Neural cell (in vitro differentiated cells): ENCODE measurements at regions not wholly inside any gene's neighbourhood (a gene's known extent, or its start where the extent isn't known, plus 50 kb on each side); places are given as distances from the start of the nearest gene placed in this dataset.

Experiments used
- H2AFZ ChIP-seq: fragments of 200-600, 300-800 bp; sonication (generic), shearing (Covaris generic); 2 replicates; pipeline ENCODE4 v1.6.0; 2014; ENCODE audit warnings: low read depth, mild to moderate bottlenecking, antibody characterized with exemption, low read length, moderate library complexity
- H3F3A ChIP-seq: fragments of 200-600 bp; shearing (Covaris generic); 2 replicates; pipeline ENCODE4 v1.6.1; 2016; ENCODE audit warnings: mild to moderate bottlenecking, moderate library complexity, mixed read lengths, antibody characterized with exemption, low read length; ENCODE audit not compliant: insufficient read depth, poor library complexity, severe bottlenecking
- H3K27ac ChIP-seq: fragments of 200-600, 300-800 bp; sonication (generic), shearing (Covaris generic); 2 replicates; pipeline ENCODE4 v1.5.1; 2014; ENCODE audit warnings: mild to moderate bottlenecking, low read length, moderate library complexity
- H3K27me3 ChIP-seq: fragments of 300-800, 200-600 bp; sonication (generic), shearing (Covaris generic); 2 replicates; pipeline ENCODE4 v1.6.0; 2014; ENCODE audit warnings: mild to moderate bottlenecking, low read depth, low read length, moderate library complexity; ENCODE audit not compliant: insufficient read depth
- H3K36me3 ChIP-seq: fragments of 300-800, 200-600 bp; sonication (generic), shearing (Covaris generic); 2 replicates; pipeline ENCODE4 v1.5.1; 2014; ENCODE audit warnings: mild to moderate bottlenecking, antibody characterized with exemption, low read length, moderate library complexity; ENCODE audit not compliant: insufficient read depth
- H3K4me2 ChIP-seq: fragments of 300-800, 200-600 bp; sonication (generic), shearing (Covaris generic); 2 replicates; pipeline ENCODE4 v1.6.0; 2014; ENCODE audit warnings: mild to moderate bottlenecking, low read length
- H3K4me3 ChIP-seq: fragments of 300-800, 200-600 bp; sonication (generic), shearing (Covaris generic); 2 replicates; pipeline ENCODE4 v1.5.1; 2014; ENCODE audit warnings: mild to moderate bottlenecking, low read length, moderate library complexity
- H3K79me2 ChIP-seq: fragments of 200-600 bp; shearing (Covaris generic); replicated peaks from 2 replicates; pipeline ENCODE4 v1.6.0; 2014; ENCODE audit warnings: mild to moderate bottlenecking, low read length, moderate library complexity; ENCODE audit not compliant: insufficient read depth
- H3K9ac ChIP-seq: fragments of 300-800, 200-600 bp; sonication (generic), shearing (Covaris generic); 2 replicates; pipeline ENCODE4 v1.6.1; 2016; ENCODE audit warnings: mild to moderate bottlenecking, low read length, mixed read lengths
- H3K9me2 ChIP-seq: fragments of 200-600 bp; shearing (Covaris generic); 2 replicates; pipeline ENCODE4 v1.6.1; 2016; ENCODE audit warnings: mild to moderate bottlenecking, low read length, mixed read lengths; ENCODE audit not compliant: insufficient read depth
- H3K9me3 ChIP-seq: fragments of 200-600, 300-800 bp; sonication (generic), shearing (Covaris generic); 2 replicates; pipeline ENCODE4 v1.6.1; 2016; ENCODE audit warnings: mild to moderate bottlenecking, mixed run types, low read length, moderate library complexity, mixed read lengths
- H4K20me1 ChIP-seq: fragments of 200-600 bp; shearing (Covaris generic); 2 replicates; pipeline ENCODE4 v1.6.1; 2016; ENCODE audit warnings: mild to moderate bottlenecking, mixed run types; ENCODE audit not compliant: insufficient read depth
- EP300 ChIP-seq: fragments of 450-650 bp; conservative IDR thresholded peaks from 2 replicates; pipeline ENCODE4 v1.6.1; 2014; ENCODE audit warnings: antibody characterized with exemption, mild to moderate bottlenecking, moderate library complexity; ENCODE audit not compliant: poor library complexity, severe bottlenecking
- EZH2 ChIP-seq: fragments of 200-600, 300-800 bp; shearing (Covaris generic), sonication (generic); IDR thresholded peaks from 2 replicates; pipeline ENCODE4 v1.6.1; 2014; ENCODE audit warnings: antibody characterized with exemption, low read length, borderline replicate concordance, mild to moderate bottlenecking; ENCODE audit not compliant: insufficient read depth, poor library complexity, severe bottlenecking
- MXI1 ChIP-seq: fragments of 450-650 bp; conservative IDR thresholded peaks from 2 replicates; pipeline ENCODE4 v1.6.1; 2014; ENCODE audit warnings: antibody characterized with exemption, mild to moderate bottlenecking; ENCODE audit not compliant: poor library complexity, severe bottlenecking
- POLR2AphosphoS5 ChIP-seq: IDR thresholded peaks from 2 replicates; pipeline ENCODE4 v1.6.1; 2012
- RAD21 ChIP-seq: fragments of 450-650 bp; conservative IDR thresholded peaks from 2 replicates; pipeline ENCODE4 v1.6.1; 2014; ENCODE audit warnings: antibody characterized with exemption, mild to moderate bottlenecking, moderate library complexity
- SMC3 ChIP-seq: fragments of 450-650 bp; conservative IDR thresholded peaks from 2 replicates; pipeline ENCODE4 v1.6.1; 2014; ENCODE audit warnings: antibody characterized with exemption, mild to moderate bottlenecking, moderate library complexity; ENCODE audit not compliant: poor library complexity
- TAF1 ChIP-seq: IDR thresholded peaks from 2 replicates; pipeline ENCODE4 v1.6.1; 2012; ENCODE audit warnings: low read depth
- TF ChIP-seq, protein P1 (sequence below): fragments of 450-650 bp; IDR thresholded peaks from 2 replicates; pipeline ENCODE4 v1.5.1; 2014; ENCODE audit warnings: antibody characterized with exemption, mild to moderate bottlenecking, moderate library complexity; ENCODE audit not compliant: poor library complexity, severe bottlenecking
- TF ChIP-seq, protein P2 (sequence below): IDR thresholded peaks from 2 replicates; pipeline ENCODE4 v1.6.1; 2012; ENCODE audit warnings: borderline replicate concordance

DNA sequence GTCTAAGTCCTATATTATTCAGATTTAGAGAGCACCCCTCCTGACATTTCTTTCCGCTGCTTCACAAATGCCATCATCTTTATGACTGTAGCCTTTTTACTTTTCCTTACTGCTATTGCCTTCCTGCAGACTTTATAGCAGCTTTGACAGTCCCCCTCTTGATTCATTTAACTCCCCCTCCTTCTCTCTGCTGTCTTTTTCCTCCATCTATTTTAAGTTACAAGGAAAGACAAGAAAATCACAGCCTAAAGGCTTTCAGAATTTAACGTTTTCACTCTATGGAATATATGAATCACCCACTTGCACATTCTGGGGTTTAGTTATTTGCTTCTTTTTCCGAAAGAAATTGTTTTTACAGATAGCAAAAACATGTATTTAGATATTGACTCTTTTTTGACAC lies 183.4 kb upstream of the SETBP1 start:
- peak overlapping the region; percentile 12 for H3K4me2 ChIP-seq
- no peak for TF ChIP-seq SMC3
- TF ChIP-seq, protein P1, sequence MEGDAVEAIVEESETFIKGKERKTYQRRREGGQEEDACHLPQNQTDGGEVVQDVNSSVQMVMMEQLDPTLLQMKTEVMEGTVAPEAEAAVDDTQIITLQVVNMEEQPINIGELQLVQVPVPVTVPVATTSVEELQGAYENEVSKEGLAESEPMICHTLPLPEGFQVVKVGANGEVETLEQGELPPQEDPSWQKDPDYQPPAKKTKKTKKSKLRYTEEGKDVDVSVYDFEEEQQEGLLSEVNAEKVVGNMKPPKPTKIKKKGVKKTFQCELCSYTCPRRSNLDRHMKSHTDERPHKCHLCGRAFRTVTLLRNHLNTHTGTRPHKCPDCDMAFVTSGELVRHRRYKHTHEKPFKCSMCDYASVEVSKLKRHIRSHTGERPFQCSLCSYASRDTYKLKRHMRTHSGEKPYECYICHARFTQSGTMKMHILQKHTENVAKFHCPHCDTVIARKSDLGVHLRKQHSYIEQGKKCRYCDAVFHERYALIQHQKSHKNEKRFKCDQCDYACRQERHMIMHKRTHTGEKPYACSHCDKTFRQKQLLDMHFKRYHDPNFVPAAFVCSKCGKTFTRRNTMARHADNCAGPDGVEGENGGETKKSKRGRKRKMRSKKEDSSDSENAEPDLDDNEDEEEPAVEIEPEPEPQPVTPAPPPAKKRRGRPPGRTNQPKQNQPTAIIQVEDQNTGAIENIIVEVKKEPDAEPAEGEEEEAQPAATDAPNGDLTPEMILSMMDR: no peak
- TF ChIP-seq, protein P2, sequence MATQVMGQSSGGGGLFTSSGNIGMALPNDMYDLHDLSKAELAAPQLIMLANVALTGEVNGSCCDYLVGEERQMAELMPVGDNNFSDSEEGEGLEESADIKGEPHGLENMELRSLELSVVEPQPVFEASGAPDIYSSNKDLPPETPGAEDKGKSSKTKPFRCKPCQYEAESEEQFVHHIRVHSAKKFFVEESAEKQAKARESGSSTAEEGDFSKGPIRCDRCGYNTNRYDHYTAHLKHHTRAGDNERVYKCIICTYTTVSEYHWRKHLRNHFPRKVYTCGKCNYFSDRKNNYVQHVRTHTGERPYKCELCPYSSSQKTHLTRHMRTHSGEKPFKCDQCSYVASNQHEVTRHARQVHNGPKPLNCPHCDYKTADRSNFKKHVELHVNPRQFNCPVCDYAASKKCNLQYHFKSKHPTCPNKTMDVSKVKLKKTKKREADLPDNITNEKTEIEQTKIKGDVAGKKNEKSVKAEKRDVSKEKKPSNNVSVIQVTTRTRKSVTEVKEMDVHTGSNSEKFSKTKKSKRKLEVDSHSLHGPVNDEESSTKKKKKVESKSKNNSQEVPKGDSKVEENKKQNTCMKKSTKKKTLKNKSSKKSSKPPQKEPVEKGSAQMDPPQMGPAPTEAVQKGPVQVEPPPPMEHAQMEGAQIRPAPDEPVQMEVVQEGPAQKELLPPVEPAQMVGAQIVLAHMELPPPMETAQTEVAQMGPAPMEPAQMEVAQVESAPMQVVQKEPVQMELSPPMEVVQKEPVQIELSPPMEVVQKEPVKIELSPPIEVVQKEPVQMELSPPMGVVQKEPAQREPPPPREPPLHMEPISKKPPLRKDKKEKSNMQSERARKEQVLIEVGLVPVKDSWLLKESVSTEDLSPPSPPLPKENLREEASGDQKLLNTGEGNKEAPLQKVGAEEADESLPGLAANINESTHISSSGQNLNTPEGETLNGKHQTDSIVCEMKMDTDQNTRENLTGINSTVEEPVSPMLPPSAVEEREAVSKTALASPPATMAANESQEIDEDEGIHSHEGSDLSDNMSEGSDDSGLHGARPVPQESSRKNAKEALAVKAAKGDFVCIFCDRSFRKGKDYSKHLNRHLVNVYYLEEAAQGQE: no peak
- peak; percentile 61 for TF ChIP-seq EP300
- peak; percentile 47 for TF ChIP-seq POLR2AphosphoS5
- no peak for TF ChIP-seq MXI1
- TF ChIP-seq TAF1: no peak
- TF ChIP-seq EZH2: no peak
- no peak for TF ChIP-seq RAD21
- no peaks in the 10 kb centered on the region for H3F3A ChIP-seq
- peak overlapping the region; percentile 61 for H3K27ac ChIP-seq
- H2AFZ ChIP-seq: no peak overlapping the region
- H3K79me2 ChIP-seq: no peaks in the 10 kb centered on the region
- H3K9me3 ChIP-seq: no peaks in the 10 kb centered on the region
- H4K20me1 ChIP-seq: no peaks in the 10 kb centered on the region
- H3K27me3 ChIP-seq: no peaks in the 10 kb centered on the region
- H3K4me3 ChIP-seq: peak overlapping the region; percentile 34
- no peak overlapping the region for H3K9ac ChIP-seq
- no peaks in the 10 kb centered on the region for H3K36me3 ChIP-seq
- no peaks in the 10 kb centered on the region for H3K9me2 ChIP-seq

- Histone ChIP-seq H3K27me3 (no peaks in the 10 kb centered on the region), H3K36me3 (no peaks in the 10 kb centered on the region), H3K9ac (no peak overlapping the region), H4K20me1 (no peaks in the 10 kb centered on the region), H3F3A (no peaks in the 10 kb centered on the region), H2AFZ (no peak overlapping the region), H3K4me3 (peak overlapping the region; percentile 34), H3K27ac (peak overlapping the region; percentile 61), H3K79me2 (no peaks in the 10 kb centered on the region), H3K9me2 (no peaks in the 10 kb centered on the region), H3K9me3 (no peaks in the 10 kb centered on the region), H3K4me2 (peak overlapping the region; percentile 7)
- no peak for TF ChIP-seq SMC3
These were observed 182.8 kb upstream of the SETBP1 start for GRCh38 chr18:44497757-44498490.
